H1 (cell line): ENCODE measurements at regions not wholly inside any gene's neighbourhood (a gene's known extent, or its start where the extent isn't known, plus 50 kb on each side); places are given as distances from the start of the nearest gene placed in this dataset.
"Not testable (repeated sequence)": the region's sequence is repeated elsewhere in the genome, so short reads cannot be mapped to it uniquely, and the experiment has no call there.

Source experiments
- CTCF ChIA-PET: fragments of 300-600 bp; sonication (Branson Sonifier 250); formaldehyde crosslinking; loops from one replicate; lab custom pipeline; 2021; ENCODE audit not compliant: partially characterized antibody; lab: Charles Lee
- POLR2A ChIA-PET: fragments of 300-600 bp; sonication (Branson Sonifier 250); formaldehyde crosslinking; loops from one replicate; lab custom pipeline; 2021; ENCODE audit warnings: inconsistent platforms; ENCODE audit not compliant: partially characterized antibody; lab: Charles Lee
- DNase-seq, 2 experiments: peaks; one replicate each; pipeline versions ENCODE4 v3.0.0 to v3.0.0-alpha.2; 2010 to 2022; ENCODE audit warnings: low spot score in 2 of 2, low read depth in 1 of 2, mixed read lengths in 1 of 2
- FAIRE-seq: peaks from 2 replicates; lab custom pipeline; 2011; peaks lifted over from hg19 to GRCh38; lab: Jason Lieb, UNC
- H2AFZ ChIP-seq: 2 replicates; pipeline ENCODE4 v1.8.1; 2012; ENCODE audit warnings: low read length, inconsistent platforms
- H2AK5ac ChIP-seq: 2 replicates; pipeline ENCODE4 v1.6.1; 2013; ENCODE audit warnings: low read depth, low read length
- H2BK120ac ChIP-seq: replicated peaks from 2 replicates; pipeline ENCODE3; 2013; ENCODE audit warnings: low read depth, low read length, inconsistent platforms
- H2BK12ac ChIP-seq: 2 replicates; pipeline ENCODE4 v1.6.1; 2013; ENCODE audit warnings: low read depth, low read length
- H2BK15ac ChIP-seq: 2 replicates; pipeline ENCODE4 v1.6.1; 2013; ENCODE audit warnings: low read length
- H2BK20ac ChIP-seq: 2 replicates; pipeline ENCODE4 v1.6.1; 2013; ENCODE audit warnings: low read length
- H2BK5ac ChIP-seq: 2 replicates; pipeline ENCODE4 v1.6.1; 2013; ENCODE audit warnings: low read depth, low read length
- H3K14ac ChIP-seq: 2 replicates; pipeline ENCODE4 v1.6.1; 2013; ENCODE audit warnings: inconsistent platforms; ENCODE audit not compliant: insufficient read length
- H3K18ac ChIP-seq: 2 replicates; pipeline ENCODE4 v1.6.1; 2013; ENCODE audit warnings: low read length; ENCODE audit errors: extremely low read depth
- H3K23ac ChIP-seq: 2 replicates; pipeline ENCODE4 v1.6.1; 2013; ENCODE audit warnings: inconsistent platforms; ENCODE audit not compliant: insufficient read length
- H3K23me2 ChIP-seq: 2 replicates; pipeline ENCODE4 v1.6.1; 2013; ENCODE audit warnings: low read depth, low read length
- H3K27ac ChIP-seq: 2 replicates; pipeline ENCODE4 v1.6.1; 2011; ENCODE audit warnings: low read depth, low read length, inconsistent platforms
- H3K27me3 ChIP-seq, 4 experiments: replicated peaks in 1 of 4; 1 replicate in 1 of 4; 2 replicates in 3 of 4; pipeline versions ENCODE4 v1.6.1 to v1.8.1; 2011 to 2013; ENCODE audit warnings: low read length in 3 of 4, mild to moderate bottlenecking in 3 of 4, inconsistent platforms in 2 of 4, mixed read lengths in 2 of 4, moderate library complexity in 1 of 4; ENCODE audit not compliant: control insufficient read depth in 3 of 4, insufficient read depth in 3 of 4; ENCODE audit errors: extremely low read depth in 1 of 4
- H3K36me3 ChIP-seq, 4 experiments: 2 replicates each; pipeline versions ENCODE4 v1.6.1 to v1.8.1; 2011 to 2013; ENCODE audit warnings: mild to moderate bottlenecking in 4 of 4, low read length in 3 of 4, moderate library complexity in 2 of 4, control low read depth in 1 of 4, inconsistent platforms in 1 of 4; ENCODE audit not compliant: insufficient read depth in 4 of 4, control insufficient read depth in 2 of 4
- H3K4ac ChIP-seq: replicated peaks from 2 replicates; pipeline ENCODE3; 2013; ENCODE audit warnings: low read length, low read depth, mixed read lengths, inconsistent platforms; ENCODE audit not compliant: insufficient read length
- H3K4me1 ChIP-seq, 4 experiments: replicated peaks in 1 of 4; 1 replicate in 1 of 4; 2 replicates in 3 of 4; pipeline versions ENCODE4 v1.6.1 to v1.8.1; 2011 to 2013; ENCODE audit warnings: low read length in 3 of 4, inconsistent platforms in 2 of 4, mixed read lengths in 1 of 4; ENCODE audit not compliant: insufficient read depth in 4 of 4, control insufficient read depth in 3 of 4
- H3K4me2 ChIP-seq, 2 experiments: 2 replicates each; pipeline versions ENCODE4 v1.6.1 to v1.8.1; 2011 to 2013; ENCODE audit warnings: low read depth in 2 of 2, low read length in 2 of 2, control low read depth in 1 of 2, inconsistent platforms in 1 of 2, mild to moderate bottlenecking in 1 of 2; ENCODE audit not compliant: insufficient read depth in 1 of 2
- H3K4me3 ChIP-seq, 4 experiments: fragments of 200-600, 300-600 bp in 1 of 4; sonication (generic), shearing (Covaris generic), sonication (Bioruptor Twin) in 1 of 4; 2 replicates each; pipeline versions ENCODE4 v1.5.1 to v1.8.1; 2011 to 2016; ENCODE audit warnings: low read length in 4 of 4, low read depth in 3 of 4, control low read depth in 2 of 4, inconsistent platforms in 2 of 4, mild to moderate bottlenecking in 2 of 4, mixed read lengths in 1 of 4, moderate library complexity in 1 of 4; ENCODE audit not compliant: insufficient read depth in 2 of 4; ENCODE audit errors: extremely low read depth in 1 of 4
- H3K56ac ChIP-seq: replicated peaks from 2 replicates; pipeline ENCODE3; 2013; ENCODE audit warnings: low read depth, mild to moderate bottlenecking, mixed read lengths, low read length, inconsistent platforms; ENCODE audit not compliant: insufficient read length
- H3K79me1 ChIP-seq: 2 replicates; pipeline ENCODE4 v1.6.1; 2013; ENCODE audit warnings: low read depth, low read length, control low read depth
- H3K79me2 ChIP-seq, 2 experiments: 2 replicates each; pipeline versions ENCODE4 v1.6.1 to v1.8.1; 2012 to 2013; ENCODE audit warnings: low read length in 2 of 2, mild to moderate bottlenecking in 2 of 2, inconsistent platforms in 1 of 2; ENCODE audit not compliant: insufficient read depth in 2 of 2, control insufficient read depth in 1 of 2
- H3K9ac ChIP-seq, 4 experiments: replicated peaks in 1 of 4; 1 replicate in 1 of 4; 2 replicates in 3 of 4; pipeline versions ENCODE4 v1.6.1 to v1.8.1; 2011 to 2013; ENCODE audit warnings: low read depth in 3 of 4, low read length in 3 of 4, control low read depth in 2 of 4, mild to moderate bottlenecking in 2 of 4, moderate library complexity in 2 of 4, inconsistent platforms in 1 of 4; ENCODE audit errors: extremely low read depth in 1 of 4
- H3K9me3 ChIP-seq, 2 experiments: 2 replicates each; pipeline versions ENCODE4 v1.6.1 to v1.8.1; 2012 to 2013; ENCODE audit warnings: mild to moderate bottlenecking in 2 of 2, moderate library complexity in 2 of 2, control low read depth in 1 of 2, inconsistent platforms in 1 of 2, low read depth in 1 of 2, low read length in 1 of 2, mixed read lengths in 1 of 2; ENCODE audit not compliant: insufficient read depth in 2 of 2
- H4K20me1 ChIP-seq, 2 experiments: replicated peaks in 1 of 2; 2 replicates each; pipeline versions ENCODE3 to v1.8.1; 2011 to 2013; ENCODE audit warnings: inconsistent platforms in 2 of 2, low read length in 2 of 2, mild to moderate bottlenecking in 1 of 2; ENCODE audit not compliant: insufficient read depth in 2 of 2, control insufficient read depth in 1 of 2
- H4K5ac ChIP-seq: 2 replicates; pipeline ENCODE4 v1.6.1; 2013; ENCODE audit warnings: low read length, low read depth, mixed read lengths, inconsistent platforms; ENCODE audit not compliant: insufficient read length
- H4K8ac ChIP-seq: 2 replicates; pipeline ENCODE4 v1.8.0; 2013; ENCODE audit warnings: mild to moderate bottlenecking, moderate library complexity, low read length, inconsistent platforms; ENCODE audit not compliant: insufficient read depth; ENCODE audit errors: extremely low read depth
- H4K91ac ChIP-seq: replicated peaks from 2 replicates; pipeline ENCODE3; 2013; ENCODE audit warnings: low read length, mixed read lengths, inconsistent platforms; ENCODE audit not compliant: insufficient read length
- WGBS, 2 experiments: shearing (Covaris generic) in 1 of 2; methylation state at CpG; one replicate each; pipeline versions ENCODE4 v1.1.6 to v1.1.7; 2013 to 2015; ENCODE audit warnings: low lambda C conversion rate in 2 of 2, mixed read lengths in 2 of 2, inconsistent platforms in 1 of 2, low coverage in 1 of 2, missing lambda C conversion rate in 1 of 2; ENCODE audit not compliant: insufficient replicate concordance in 2 of 2, insufficient coverage in 1 of 2, insufficient read length in 1 of 2; ENCODE audit errors: extremely low coverage in 1 of 2, missing lambda C conversion rate in 1 of 2; 5-methylcytosine and 5-hydroxymethylcytosine counted together

DNA sequence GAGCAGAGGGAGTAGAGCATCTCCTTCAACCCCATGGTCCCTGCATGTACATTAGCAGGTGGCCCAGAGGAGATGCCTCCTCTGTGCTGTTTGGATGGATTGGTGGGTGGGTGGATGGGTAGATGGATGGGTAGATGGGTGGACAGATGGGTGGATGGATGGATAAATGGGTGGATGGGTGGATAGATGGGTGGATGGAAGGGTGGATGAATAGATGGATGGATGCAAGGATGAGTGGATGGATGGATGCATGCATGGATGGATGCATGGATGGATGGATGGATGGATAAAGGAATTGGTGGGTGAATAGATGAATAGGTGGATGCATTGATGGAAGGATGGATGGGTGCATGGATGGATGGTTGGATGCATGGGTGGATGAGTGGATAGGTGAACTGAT is 136.5 kb downstream of the NPIPB11 start:
- H2BK120ac ChIP-seq, H3K14ac ChIP-seq, H3K4me1 ChIP-seq, H3K9ac ChIP-seq, FAIRE-seq, H3K4ac ChIP-seq, H3K79me1 ChIP-seq, H3K27ac ChIP-seq, H3K27me3 ChIP-seq, H2BK20ac ChIP-seq, H2BK15ac ChIP-seq, H2AK5ac ChIP-seq, H3K4me2 ChIP-seq, H2BK5ac ChIP-seq, H3K23me2 ChIP-seq, H3K36me3 ChIP-seq, H2AFZ ChIP-seq, H4K20me1 ChIP-seq, CTCF ChIA-PET, H3K4me3 ChIP-seq, H3K18ac ChIP-seq, H4K8ac ChIP-seq, DNase-seq, H2BK12ac ChIP-seq, H3K79me2 ChIP-seq, H4K5ac ChIP-seq, H3K23ac ChIP-seq, H4K91ac ChIP-seq, H3K56ac ChIP-seq, POLR2A ChIA-PET, H3K9me3 ChIP-seq: not testable (repeated sequence)

GRCh38 chr16:29269192-29269811 is 137.2 kb downstream of the NPIPB11 start:
- H3K9me3 ChIP-seq, H3K4ac ChIP-seq, H2AFZ ChIP-seq, H2AK5ac ChIP-seq, H4K5ac ChIP-seq, H4K20me1 ChIP-seq, CTCF ChIA-PET, POLR2A ChIA-PET, FAIRE-seq, H2BK15ac ChIP-seq, H3K14ac ChIP-seq, H3K27ac ChIP-seq, H2BK12ac ChIP-seq, H3K4me3 ChIP-seq, H3K23me2 ChIP-seq, H2BK5ac ChIP-seq, H3K4me2 ChIP-seq, H3K36me3 ChIP-seq, DNase-seq, H3K56ac ChIP-seq, H3K27me3 ChIP-seq, H2BK20ac ChIP-seq, H2BK120ac ChIP-seq, H3K79me2 ChIP-seq, H4K8ac ChIP-seq, H3K18ac ChIP-seq, H3K23ac ChIP-seq, H3K9ac ChIP-seq, H3K79me1 ChIP-seq, H4K91ac ChIP-seq, H3K4me1 ChIP-seq: not testable (repeated sequence)
- WGBS, 2 experiments = 76% methylated on average over 9 of the region's 10 CpGs; no CpG with 5 or more reads in 1 of the 2 experiments
